Parathyroid adenoma (tissue), 2 donors: ENCODE measurements at regions not wholly inside any gene's neighbourhood (a gene's known extent, or its start where the extent isn't known, plus 50 kb on each side); places are given as distances from the start of the nearest gene placed in this dataset.

Experiments
- H2AFZ ChIP-seq: fragments of 300-600 bp; sonication (generic); one replicate; pipeline ENCODE4 v1.7.0; 2017; ENCODE audit warnings: antibody characterized with exemption, mild to moderate bottlenecking
- H3K27ac ChIP-seq: fragments of 300-600 bp; sonication (generic); one replicate; pipeline ENCODE4 v1.7.0; 2017
- H3K27me3 ChIP-seq: fragments of 300-600 bp; sonication (generic); one replicate; pipeline ENCODE4 v1.7.0; 2017; ENCODE audit warnings: low read length; ENCODE audit not compliant: control insufficient read depth, insufficient read depth
- H3K36me3 ChIP-seq: fragments of 300-600 bp; sonication (generic); one replicate; pipeline ENCODE4 v1.7.0; 2017; ENCODE audit warnings: low read length; ENCODE audit not compliant: control insufficient read depth, insufficient read depth
- H3K4me1 ChIP-seq: fragments of 300-600 bp; sonication (generic); one replicate; pipeline ENCODE4 v1.7.0; 2017; ENCODE audit warnings: control low read depth
- H3K4me2 ChIP-seq: fragments of 300-600 bp; sonication (generic); one replicate; pipeline ENCODE4 v1.7.0; 2017; ENCODE audit warnings: low read length
- H3K4me3 ChIP-seq: fragments of 300-600 bp; sonication (generic); one replicate; pipeline ENCODE4 v1.7.0; 2017; ENCODE audit warnings: low read depth, low read length
- H3K79me2 ChIP-seq: fragments of 300-600 bp; sonication (generic); one replicate; pipeline ENCODE4 v1.7.0; 2017; ENCODE audit warnings: control low read depth
- H3K9ac ChIP-seq: fragments of 300-600 bp; sonication (generic); one replicate; pipeline ENCODE4 v1.7.0; 2017; ENCODE audit warnings: mild to moderate bottlenecking
- H3K9me3 ChIP-seq: fragments of 300-600 bp; sonication (generic); one replicate; pipeline ENCODE4 v1.7.0; 2017; ENCODE audit warnings: low read length; ENCODE audit not compliant: control insufficient read depth
- CTCF ChIP-seq: fragments of 300-600 bp; sonication (generic); IDR thresholded peaks from one replicate; pipeline ENCODE4 v1.7.0; 2017; ENCODE audit warnings: antibody characterized with exemption, mild to moderate bottlenecking
- donor health status: primary hyperparathyroidism.

GRCh38 chr3:109888026-109888425, 550.7 kb upstream of the DPPA4 start:
- Histone ChIP-seq H3K9ac (no peak overlapping the region), H3K9me3 (no peaks in the 10 kb centered on the region), H3K4me2 (no peak overlapping the region), H3K27ac (no peak overlapping the region), H3K4me1 (no peaks in the 10 kb centered on the region), H3K27me3 (no peaks in the 10 kb centered on the region), H3K36me3 (no peaks in the 10 kb centered on the region), H3K4me3 (no peak overlapping the region), H2AFZ (no peak overlapping the region), H3K79me2 (no peaks in the 10 kb centered on the region)
- TF ChIP-seq CTCF = no peak

- Histone ChIP-seq H3K4me2 (no peak overlapping the region), H3K4me1 (no peaks in the 10 kb centered on the region), H3K4me3 (no peak overlapping the region), H3K36me3 (no peaks in the 10 kb centered on the region), H2AFZ (no peak overlapping the region), H3K9ac (no peak overlapping the region), H3K27me3 (no peaks in the 10 kb centered on the region), H3K27ac (no peak overlapping the region), H3K79me2 (no peaks in the 10 kb centered on the region), H3K9me3 (no peaks in the 10 kb centered on the region)
- TF ChIP-seq CTCF = no peak
Observed at GRCh38 chr3:109897734-109898133, 560.4 kb upstream of the DPPA4 start.

GRCh38 chr3:109899925-109900324, 562.6 kb upstream of the DPPA4 start:
- Histone ChIP-seq H3K4me2 (no peak overlapping the region), H3K9ac (no peak overlapping the region), H3K27ac (no peak overlapping the region), H3K79me2 (no peaks in the 10 kb centered on the region), H3K9me3 (no peaks in the 10 kb centered on the region), H3K27me3 (no peaks in the 10 kb centered on the region), H3K36me3 (no peaks in the 10 kb centered on the region), H2AFZ (no peak overlapping the region), H3K4me1 (no peaks in the 10 kb centered on the region), H3K4me3 (no peak overlapping the region)
- TF ChIP-seq CTCF = no peak

GRCh38 chr3:109900783-109901182, 563.4 kb upstream of the DPPA4 start:
- Histone ChIP-seq H3K27ac (no peak overlapping the region), H3K4me3 (no peak overlapping the region), H3K4me2 (no peak overlapping the region), H3K36me3 (no peaks in the 10 kb centered on the region), H3K9ac (no peak overlapping the region), H3K4me1 (no peaks in the 10 kb centered on the region), H3K9me3 (no peaks in the 10 kb centered on the region), H3K79me2 (no peaks in the 10 kb centered on the region), H2AFZ (no peak overlapping the region), H3K27me3 (no peaks in the 10 kb centered on the region)
- TF ChIP-seq CTCF = no peak

GRCh38 chr3:109902549-109902948, 565.2 kb upstream of the DPPA4 start:
- H3K9me3 ChIP-seq = no peaks in the 10 kb centered on the region
- H3K79me2 ChIP-seq = no peaks in the 10 kb centered on the region
- H3K27ac ChIP-seq = no peak overlapping the region
- no peaks in the 10 kb centered on the region for H3K27me3 ChIP-seq
- no peaks in the 10 kb centered on the region for H3K36me3 ChIP-seq
- H3K4me3 ChIP-seq = no peak overlapping the region
- no peak for TF ChIP-seq CTCF
- no peak overlapping the region for H2AFZ ChIP-seq
- H3K4me2 ChIP-seq = no peak overlapping the region
- no peak overlapping the region for H3K9ac ChIP-seq
- H3K4me1 ChIP-seq = no peaks in the 10 kb centered on the region
